Panc1 (cell line): ENCODE measurements at regions not wholly inside any gene's neighbourhood (a gene's known extent, or its start where the extent isn't known, plus 50 kb on each side); places are given as distances from the start of the nearest gene placed in this dataset.

Experiments used
- ATAC-seq: fragments of 200-7000 bp; cut with Tn5 transposase; 2 replicates; pipeline ENCODE4 v1.9.1; 2020; ENCODE audit warnings: mild to moderate bottlenecking, moderate library complexity
- BruUV-seq: library from RNA; stranded (reverse); fragments of 400-500 nt; replicated peaks from 2 replicates; lab custom pipeline; 2021; lab: Mats Ljungman, UMichigan
- CTCF ChIA-PET: fragments of 300-600 bp; sonication (Branson Sonifier 250); formaldehyde crosslinking; loops from one replicate; lab custom pipeline; 2022; ENCODE audit warnings: antibody characterized with exemption; lab: Charles Lee
- POLR2A ChIA-PET: fragments of 300-600 bp; sonication (Branson Sonifier 250); formaldehyde crosslinking; loops from one replicate; lab custom pipeline; 2022; ENCODE audit warnings: antibody characterized with exemption; lab: Charles Lee
- DNase-seq: peaks from one replicate; pipeline ENCODE4 v3.0.0-alpha.2; 2010; ENCODE audit warnings: low read depth, low spot score
- H3K27ac ChIP-seq: 2 replicates; pipeline ENCODE4 v1.5.1; 2011; ENCODE audit warnings: mild to moderate bottlenecking, low read length, inconsistent platforms
- H3K27me3 ChIP-seq: fragments of 200-500 bp; sonication (Bioruptor generic); 2 replicates; pipeline ENCODE4 v1.6.0; 2014; ENCODE audit warnings: low read length, inconsistent platforms; ENCODE audit not compliant: control insufficient read depth, insufficient read depth
- H3K36me3 ChIP-seq: fragments of 200-500 bp; sonication (Bioruptor generic); 2 replicates; pipeline ENCODE4 v1.5.1; 2014; ENCODE audit warnings: inconsistent platforms, mild to moderate bottlenecking, low read length, moderate library complexity; ENCODE audit not compliant: control insufficient read depth, insufficient read depth
- H3K4me1 ChIP-seq: 2 replicates; pipeline ENCODE4 v1.5.1; 2011; ENCODE audit warnings: inconsistent platforms, mild to moderate bottlenecking, low read length, moderate library complexity; ENCODE audit not compliant: control insufficient read depth, insufficient read depth
- H3K4me3 ChIP-seq, 2 experiments: 2 replicates each; pipeline ENCODE4 v1.5.1; 2011 to 2012; ENCODE audit warnings: low read depth in 2 of 2, low read length in 2 of 2, mild to moderate bottlenecking in 2 of 2, inconsistent platforms in 1 of 2, moderate library complexity in 1 of 2
- H3K9me3 ChIP-seq: fragments of 200-500 bp; sonication (Bioruptor generic); 2 replicates; pipeline ENCODE4 v1.5.1; 2014; ENCODE audit warnings: low read depth, mild to moderate bottlenecking, inconsistent platforms, low read length, moderate library complexity; ENCODE audit not compliant: control insufficient read depth, insufficient read depth
- POLR2AphosphoS5 ChIP-seq: IDR thresholded peaks from 2 replicates; pipeline ENCODE4 v1.6.1; 2012; ENCODE audit warnings: mild to moderate bottlenecking, low read depth, low read length, moderate library complexity
- REST ChIP-seq, 2 experiments: IDR thresholded peaks; 2 replicates each; pipeline ENCODE4 v1.6.1; 2011 to 2012; ENCODE audit warnings: low read depth in 2 of 2, control low read depth in 1 of 2, low read length in 1 of 2, mild to moderate bottlenecking in 1 of 2, moderate library complexity in 1 of 2; ENCODE audit not compliant: insufficient read depth in 1 of 2
- SIN3A ChIP-seq: IDR thresholded peaks from 2 replicates; pipeline ENCODE4 v1.6.1; 2012; ENCODE audit warnings: low read depth, mild to moderate bottlenecking, low read length, moderate library complexity, borderline replicate concordance; ENCODE audit not compliant: insufficient read depth
- TCF7L2 ChIP-seq: IDR thresholded peaks from 2 replicates; pipeline ENCODE4 v1.6.1; 2011; ENCODE audit warnings: mild to moderate bottlenecking, low read depth, low read length, inconsistent platforms
- in situ Hi-C: cut with HindIII; loops from 2 replicates; pipeline ENCODE4 v1.10.0; 2016; ENCODE audit warnings: low sequenced_read_pairs, low pct_unique_long_range_greater_than_20kb
- intact Hi-C: fragments of 100-400 bp; cut with micrococcal nuclease; formaldehyde crosslinking; loops from one replicate; pipeline ENCODE4 v1.10.0; 2022; ENCODE audit not compliant: unreplicated experiment
- TF ChIP-seq, protein P1 (sequence below): fragments of 450-650 bp; IDR thresholded peaks from 2 replicates; pipeline ENCODE4 v1.5.1; 2017; ENCODE audit warnings: mild to moderate bottlenecking

DNA sequence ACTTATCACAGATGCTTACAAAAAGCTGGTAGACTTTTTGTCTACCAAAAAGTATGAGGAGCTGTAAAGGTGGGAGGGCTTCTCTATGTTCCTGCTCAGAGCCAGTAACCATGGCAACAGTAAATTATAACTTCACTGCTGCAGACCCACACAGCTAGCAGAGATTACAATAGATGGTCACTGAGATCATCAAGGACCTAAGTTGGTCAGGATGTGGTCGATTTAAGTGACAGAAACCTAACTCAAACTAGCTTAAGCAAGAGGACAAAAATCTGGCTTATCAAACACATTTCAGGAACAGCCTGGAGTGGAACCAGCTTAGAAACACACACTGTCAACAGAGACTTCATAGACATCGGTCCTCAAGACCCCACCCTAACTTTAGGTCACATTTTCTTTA is 113.4 kb upstream of the ATP1A1 start:
- Histone ChIP-seq H3K4me1 (no peaks in the 10 kb centered on the region), H3K36me3 (no peaks in the 10 kb centered on the region), H3K27ac (no peak overlapping the region), H3K27me3 (no peaks in the 10 kb centered on the region; the same call in 1 of the 2 replicates), H3K4me3 (no peak overlapping the region), H3K9me3 (no peaks in the 10 kb centered on the region)
- DNase-seq (no peak), ATAC-seq (no peak)
- intact Hi-C loops (no loop called here), in situ Hi-C loops (no loop called here)
- ChIA-PET POLR2A (no interaction called here), CTCF (no interaction called here)
- no TSS peak for BruUV-seq
- TF ChIP-seq, protein P1, sequence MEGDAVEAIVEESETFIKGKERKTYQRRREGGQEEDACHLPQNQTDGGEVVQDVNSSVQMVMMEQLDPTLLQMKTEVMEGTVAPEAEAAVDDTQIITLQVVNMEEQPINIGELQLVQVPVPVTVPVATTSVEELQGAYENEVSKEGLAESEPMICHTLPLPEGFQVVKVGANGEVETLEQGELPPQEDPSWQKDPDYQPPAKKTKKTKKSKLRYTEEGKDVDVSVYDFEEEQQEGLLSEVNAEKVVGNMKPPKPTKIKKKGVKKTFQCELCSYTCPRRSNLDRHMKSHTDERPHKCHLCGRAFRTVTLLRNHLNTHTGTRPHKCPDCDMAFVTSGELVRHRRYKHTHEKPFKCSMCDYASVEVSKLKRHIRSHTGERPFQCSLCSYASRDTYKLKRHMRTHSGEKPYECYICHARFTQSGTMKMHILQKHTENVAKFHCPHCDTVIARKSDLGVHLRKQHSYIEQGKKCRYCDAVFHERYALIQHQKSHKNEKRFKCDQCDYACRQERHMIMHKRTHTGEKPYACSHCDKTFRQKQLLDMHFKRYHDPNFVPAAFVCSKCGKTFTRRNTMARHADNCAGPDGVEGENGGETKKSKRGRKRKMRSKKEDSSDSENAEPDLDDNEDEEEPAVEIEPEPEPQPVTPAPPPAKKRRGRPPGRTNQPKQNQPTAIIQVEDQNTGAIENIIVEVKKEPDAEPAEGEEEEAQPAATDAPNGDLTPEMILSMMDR: no peak
- TF ChIP-seq TCF7L2: no peak

- no peak for DNase-seq
- intact Hi-C loops: no loop called here
- no peak overlapping the region for H3K27ac ChIP-seq
- TF ChIP-seq POLR2AphosphoS5 (no peak), TCF7L2 (no peak), REST (IDR thresholded peaks at IDR 0.05; ENCODE audit: insufficient read depth in 1 of 2, low read depth in 2 of 2, low read length in 1 of 2) (no peak), SIN3A (no peak)
- TF ChIP-seq, protein P1: no peak
- no peaks in the 10 kb centered on the region; the same call in 1 of the 2 replicates for H3K27me3 ChIP-seq
- H3K36me3 ChIP-seq: no peaks in the 10 kb centered on the region
- ChIA-PET POLR2A (no interaction called here), CTCF (no interaction called here)
- BruUV-seq: no TSS peak
- no peaks in the 10 kb centered on the region for H3K4me1 ChIP-seq
- in situ Hi-C loops: no loop called here
- ATAC-seq: no peak
- no peak overlapping the region for H3K4me3 ChIP-seq
- H3K9me3 ChIP-seq: no peaks in the 10 kb centered on the region
Measured at GRCh38 chr1:116260115-116260514, 112.9 kb upstream of the ATP1A1 start.

- Histone ChIP-seq H3K27ac (no peak overlapping the region), H3K27me3 (no peaks in the 10 kb centered on the region; the same call in 1 of the 2 replicates), H3K4me1 (no peaks in the 10 kb centered on the region), H3K4me3 (no peak overlapping the region), H3K36me3 (no peaks in the 10 kb centered on the region), H3K9me3 (no peaks in the 10 kb centered on the region)
- no peak for DNase-seq
- intact Hi-C loops (no loop called here), in situ Hi-C loops (no loop called here)
- ChIA-PET CTCF (no interaction called here), POLR2A (no interaction called here)
- ATAC-seq: no peak
- TF ChIP-seq POLR2AphosphoS5 (no peak), SIN3A (no peak), REST (IDR thresholded peaks at IDR 0.05; ENCODE audit: insufficient read depth in 1 of 2, low read depth in 2 of 2, low read length in 1 of 2) (no peak)
- no TSS peak for BruUV-seq
Measured at GRCh38 chr1:116260621-116261020, 112.4 kb upstream of the ATP1A1 start.
